ENCODE measurements at regions not wholly inside any gene's neighbourhood (a gene's known extent, or its start where the extent isn't known, plus 50 kb on each side); places are given as distances from the start of the nearest gene placed in this dataset.

GRCh38 chr3:24944805-24945520 is 450.3 kb upstream of the THRB start:
- Histone ChIP-seq H3K9me2 (ENCODE audit: insufficient read depth) (no peaks in the 10 kb centered on the region), H3K27me3 (replicated peaks; ENCODE audit: insufficient read depth) (no peaks in the 10 kb centered on the region), H3K4me1 (ENCODE audit: insufficient read depth) (no peaks in the 10 kb centered on the region), H2AFZ (no peak overlapping the region), H3K9ac (no peak overlapping the region), H4K20me1 (ENCODE audit: insufficient read depth) (no peaks in the 10 kb centered on the region), H3K36me3 (ENCODE audit: low read depth) (no peaks in the 10 kb centered on the region), H3F3A (ENCODE audit: insufficient read depth) (no peaks in the 10 kb centered on the region), H3K4me3 (no peak overlapping the region), H3K4me2 (ENCODE audit: unreplicated experiment) (no peak overlapping the region), H3K27ac (no peak overlapping the region), H3K9me3 (ENCODE audit: low read depth) (no peaks in the 10 kb centered on the region), H3K79me2 (ENCODE audit: insufficient read depth) (no peaks in the 10 kb centered on the region)
- TF ChIP-seq EZH2 (IDR thresholded peaks at IDR 0.05; ENCODE audit: insufficient read depth, poor library complexity, severe bottlenecking) (no peak), EZH2phosphoT487 (IDR thresholded peaks at IDR 0.05; ENCODE audit: insufficient read depth, low read depth) (no peak)
- in situ Hi-C loops (cut with MboI): no loop called here
- DNase-seq: no peak
- WGBS, 2 experiments (ENCODE audit: low coverage in 1 of 2, low lambda C conversion rate in 2 of 2, missing lambda C conversion rate in 2 of 2): 58 to 64% methylated on average over 3 of the region's 3 CpGs

GRCh38 chr3:24945563-24945962 is 450.9 kb upstream of the THRB start:
- H3K27me3 ChIP-seq (replicated peaks; ENCODE audit: insufficient read depth): no peaks in the 10 kb centered on the region
- WGBS, 2 experiments (ENCODE audit: low coverage in 1 of 2, low lambda C conversion rate in 2 of 2, missing lambda C conversion rate in 2 of 2): 3 to 4% methylated on average over 2 of the region's 2 CpGs
- in situ Hi-C loops (cut with MboI): no loop called here
- DNase-seq: no peak
- H3K79me2 ChIP-seq (ENCODE audit: insufficient read depth): no peaks in the 10 kb centered on the region
- H3K9me2 ChIP-seq (ENCODE audit: insufficient read depth): no peaks in the 10 kb centered on the region
- no peak overlapping the region for H3K27ac ChIP-seq
- H3K4me3 ChIP-seq: no peak overlapping the region
- H3K4me2 ChIP-seq (ENCODE audit: unreplicated experiment): no peak overlapping the region
- H3K9ac ChIP-seq: no peak overlapping the region
- H2AFZ ChIP-seq: no peak overlapping the region
- H3F3A ChIP-seq (ENCODE audit: insufficient read depth): no peaks in the 10 kb centered on the region
- no peaks in the 10 kb centered on the region for H3K9me3 ChIP-seq (ENCODE audit: low read depth)
- H3K36me3 ChIP-seq (ENCODE audit: low read depth): no peaks in the 10 kb centered on the region
- no peaks in the 10 kb centered on the region for H4K20me1 ChIP-seq (ENCODE audit: insufficient read depth)
- no peaks in the 10 kb centered on the region for H3K4me1 ChIP-seq (ENCODE audit: insufficient read depth)
- TF ChIP-seq EZH2 (IDR thresholded peaks at IDR 0.05; ENCODE audit: insufficient read depth, poor library complexity, severe bottlenecking): no peak

GRCh38 chr3:24947103-24947502 is 452.5 kb upstream of the THRB start:
- H3K4me1 ChIP-seq (ENCODE audit: insufficient read depth): no peaks in the 10 kb centered on the region
- TF ChIP-seq EZH2phosphoT487 (IDR thresholded peaks at IDR 0.05; ENCODE audit: insufficient read depth, low read depth): no peak

GRCh38 chr3:24951180-24951579 is 456.5 kb upstream of the THRB start:
- Histone ChIP-seq H3K4me1 (ENCODE audit: insufficient read depth) (no peaks in the 10 kb centered on the region), H4K20me1 (ENCODE audit: insufficient read depth) (no peaks in the 10 kb centered on the region), H3K9ac (no peak overlapping the region), H3F3A (ENCODE audit: insufficient read depth) (no peaks in the 10 kb centered on the region), H3K79me2 (ENCODE audit: insufficient read depth) (no peaks in the 10 kb centered on the region), H3K9me2 (ENCODE audit: insufficient read depth) (no peaks in the 10 kb centered on the region), H3K4me3 (no peak overlapping the region), H3K4me2 (ENCODE audit: unreplicated experiment) (no peak overlapping the region), H3K9me3 (ENCODE audit: low read depth) (no peaks in the 10 kb centered on the region), H3K27ac (no peak overlapping the region), H3K27me3 (replicated peaks; ENCODE audit: insufficient read depth) (no peaks in the 10 kb centered on the region), H2AFZ (no peak overlapping the region), H3K36me3 (ENCODE audit: low read depth) (no peaks in the 10 kb centered on the region)
- TF ChIP-seq EZH2 (IDR thresholded peaks at IDR 0.05; ENCODE audit: insufficient read depth, poor library complexity, severe bottlenecking) (no peak), EZH2phosphoT487 (IDR thresholded peaks at IDR 0.05; ENCODE audit: insufficient read depth, low read depth) (no peak)
- WGBS, 2 experiments (ENCODE audit: low coverage in 1 of 2, low lambda C conversion rate in 2 of 2, missing lambda C conversion rate in 2 of 2): 34 to 39% methylated on average over 4 of the region's 4 CpGs
- peak; percentile 9 for DNase-seq
- in situ Hi-C loops (cut with MboI): loop anchor here (25.0 kb wide), 1 partner anchor 636 kb away; no protein-coding TSS in a partner anchor

More at GRCh38 chr3:24947103-24947502, 452.5 kb upstream of the THRB start:
- H3K27me3 ChIP-seq (replicated peaks; ENCODE audit: insufficient read depth): no peaks in the 10 kb centered on the region
- H3K36me3 ChIP-seq (ENCODE audit: low read depth): no peaks in the 10 kb centered on the region
- H3K9me3 ChIP-seq (ENCODE audit: low read depth): no peaks in the 10 kb centered on the region
- H3K4me3 ChIP-seq: no peak overlapping the region
- no peak for DNase-seq
- no peaks in the 10 kb centered on the region for H3F3A ChIP-seq (ENCODE audit: insufficient read depth)
- no peak overlapping the region for H3K9ac ChIP-seq
- H3K79me2 ChIP-seq (ENCODE audit: insufficient read depth): no peaks in the 10 kb centered on the region
- in situ Hi-C loops (cut with MboI): no loop called here
- 25 to 28% methylated on average over 4 of the region's 4 CpGs for WGBS, 2 experiments (ENCODE audit: low coverage in 1 of 2, low lambda C conversion rate in 2 of 2, missing lambda C conversion rate in 2 of 2)
- no peaks in the 10 kb centered on the region for H4K20me1 ChIP-seq (ENCODE audit: insufficient read depth)
- no peak overlapping the region for H3K27ac ChIP-seq
- H2AFZ ChIP-seq: no peak overlapping the region
- H3K9me2 ChIP-seq (ENCODE audit: insufficient read depth): no peaks in the 10 kb centered on the region
- no peak overlapping the region for H3K4me2 ChIP-seq (ENCODE audit: unreplicated experiment)

All from GM23248 (cell line).